ENCODE measurements at regions not wholly inside any gene's neighbourhood (a gene's known extent, or its start where the extent isn't known, plus 50 kb on each side); places are given as distances from the start of the nearest gene placed in this dataset.

- no peaks in the 10 kb centered on the region for H4K20me1 ChIP-seq (ENCODE audit: insufficient read depth)
- no peaks in the 10 kb centered on the region for H3F3A ChIP-seq (ENCODE audit: insufficient read depth, low read length, poor library complexity, severe bottlenecking)
- TF ChIP-seq TAF1 (IDR thresholded peaks at IDR 0.05; ENCODE audit: low read depth) (no peak), RAD21 (conservative IDR thresholded peaks at IDR 0.05) (no peak), EP300 (conservative IDR thresholded peaks at IDR 0.05; ENCODE audit: poor library complexity, severe bottlenecking) (no peak), POLR2AphosphoS5 (IDR thresholded peaks at IDR 0.05) (no peak), SMC3 (conservative IDR thresholded peaks at IDR 0.05; ENCODE audit: poor library complexity) (no peak), MXI1 (conservative IDR thresholded peaks at IDR 0.05; ENCODE audit: poor library complexity, severe bottlenecking) (no peak), REST (IDR thresholded peaks at IDR 0.05; ENCODE audit: borderline replicate concordance) (no peak), EZH2 (IDR thresholded peaks at IDR 0.05; ENCODE audit: borderline replicate concordance, insufficient read depth, low read length, poor library complexity, severe bottlenecking) (no peak)
- TF ChIP-seq, protein P1, sequence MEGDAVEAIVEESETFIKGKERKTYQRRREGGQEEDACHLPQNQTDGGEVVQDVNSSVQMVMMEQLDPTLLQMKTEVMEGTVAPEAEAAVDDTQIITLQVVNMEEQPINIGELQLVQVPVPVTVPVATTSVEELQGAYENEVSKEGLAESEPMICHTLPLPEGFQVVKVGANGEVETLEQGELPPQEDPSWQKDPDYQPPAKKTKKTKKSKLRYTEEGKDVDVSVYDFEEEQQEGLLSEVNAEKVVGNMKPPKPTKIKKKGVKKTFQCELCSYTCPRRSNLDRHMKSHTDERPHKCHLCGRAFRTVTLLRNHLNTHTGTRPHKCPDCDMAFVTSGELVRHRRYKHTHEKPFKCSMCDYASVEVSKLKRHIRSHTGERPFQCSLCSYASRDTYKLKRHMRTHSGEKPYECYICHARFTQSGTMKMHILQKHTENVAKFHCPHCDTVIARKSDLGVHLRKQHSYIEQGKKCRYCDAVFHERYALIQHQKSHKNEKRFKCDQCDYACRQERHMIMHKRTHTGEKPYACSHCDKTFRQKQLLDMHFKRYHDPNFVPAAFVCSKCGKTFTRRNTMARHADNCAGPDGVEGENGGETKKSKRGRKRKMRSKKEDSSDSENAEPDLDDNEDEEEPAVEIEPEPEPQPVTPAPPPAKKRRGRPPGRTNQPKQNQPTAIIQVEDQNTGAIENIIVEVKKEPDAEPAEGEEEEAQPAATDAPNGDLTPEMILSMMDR (IDR thresholded peaks at IDR 0.05; ENCODE audit: poor library complexity, severe bottlenecking): no peak
- no peak overlapping the region for H3K27ac ChIP-seq (ENCODE audit: low read length)
- H3K79me2 ChIP-seq (replicated peaks; ENCODE audit: insufficient read depth, low read length): no peaks in the 10 kb centered on the region
- no peak overlapping the region for H2AFZ ChIP-seq (ENCODE audit: low read depth, low read length)
- no peaks in the 10 kb centered on the region for H3K27me3 ChIP-seq (ENCODE audit: insufficient read depth, low read depth, low read length)
- H3K9me3 ChIP-seq (ENCODE audit: low read length): no peaks in the 10 kb centered on the region
- no peak overlapping the region for H3K9ac ChIP-seq (ENCODE audit: low read length)
- H3K36me3 ChIP-seq (ENCODE audit: insufficient read depth, low read length): no peaks in the 10 kb centered on the region
- no peaks in the 10 kb centered on the region for H3K9me2 ChIP-seq (ENCODE audit: insufficient read depth, low read length)
- no peak overlapping the region for H3K4me3 ChIP-seq (ENCODE audit: low read length)
- no peak overlapping the region for H3K4me2 ChIP-seq (ENCODE audit: low read length)
These were observed 359.5 kb upstream of the FGF16 start for GRCh38 chrX:77087529-77088169.

DNA sequence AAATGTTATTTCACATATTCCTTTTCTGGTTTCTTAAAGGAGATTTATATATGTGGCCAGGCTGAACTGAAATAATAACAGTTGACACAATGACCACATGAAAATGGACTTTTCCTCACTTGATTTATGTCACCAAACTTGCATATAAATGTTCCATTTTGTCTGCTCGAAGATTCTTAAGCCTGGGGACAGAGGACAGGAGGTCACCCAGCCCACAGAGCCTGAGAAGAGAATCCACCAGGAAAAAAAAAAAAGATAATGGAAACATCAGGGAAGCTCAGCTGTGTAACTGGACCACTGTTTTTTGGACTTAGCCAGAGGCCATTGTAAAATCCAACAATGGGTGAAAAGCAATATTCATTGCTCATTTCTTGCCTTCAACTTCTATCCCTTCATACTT is 359.0 kb upstream of the FGF16 start:
- H3K79me2 ChIP-seq (replicated peaks; ENCODE audit: insufficient read depth, low read length): no peaks in the 10 kb centered on the region
- no peak overlapping the region for H3K9ac ChIP-seq (ENCODE audit: low read length)
- no peak overlapping the region for H2AFZ ChIP-seq (ENCODE audit: low read depth, low read length)
- TF ChIP-seq RAD21 (conservative IDR thresholded peaks at IDR 0.05): no peak
- TF ChIP-seq TAF1 (IDR thresholded peaks at IDR 0.05; ENCODE audit: low read depth): no peak
- no peak for TF ChIP-seq EP300 (conservative IDR thresholded peaks at IDR 0.05; ENCODE audit: poor library complexity, severe bottlenecking)
- no peak for TF ChIP-seq MXI1 (conservative IDR thresholded peaks at IDR 0.05; ENCODE audit: poor library complexity, severe bottlenecking)
- no peak for TF ChIP-seq REST (IDR thresholded peaks at IDR 0.05; ENCODE audit: borderline replicate concordance)
- no peak for TF ChIP-seq SMC3 (conservative IDR thresholded peaks at IDR 0.05; ENCODE audit: poor library complexity)
- H3K4me3 ChIP-seq (ENCODE audit: low read length): no peak overlapping the region
- no peaks in the 10 kb centered on the region for H3K9me3 ChIP-seq (ENCODE audit: low read length)
- H3K36me3 ChIP-seq (ENCODE audit: insufficient read depth, low read length): no peaks in the 10 kb centered on the region
- no peaks in the 10 kb centered on the region for H4K20me1 ChIP-seq (ENCODE audit: insufficient read depth)
- H3K4me2 ChIP-seq (ENCODE audit: low read length): no peak overlapping the region
- no peaks in the 10 kb centered on the region for H3K9me2 ChIP-seq (ENCODE audit: insufficient read depth, low read length)
- no peak overlapping the region for H3K27ac ChIP-seq (ENCODE audit: low read length)
- no peaks in the 10 kb centered on the region for H3F3A ChIP-seq (ENCODE audit: insufficient read depth, low read length, poor library complexity, severe bottlenecking)
- H3K27me3 ChIP-seq (ENCODE audit: insufficient read depth, low read depth, low read length): no peaks in the 10 kb centered on the region

All from neural cell (in vitro differentiated cells).